ENCODE measurements at regions not wholly inside any gene's neighbourhood (a gene's known extent, or its start where the extent isn't known, plus 50 kb on each side); places are given as distances from the start of the nearest gene placed in this dataset.
"Not testable (repeated sequence)": the region's sequence is repeated elsewhere in the genome, so short reads cannot be mapped to it uniquely, and the experiment has no call there.

DNA sequence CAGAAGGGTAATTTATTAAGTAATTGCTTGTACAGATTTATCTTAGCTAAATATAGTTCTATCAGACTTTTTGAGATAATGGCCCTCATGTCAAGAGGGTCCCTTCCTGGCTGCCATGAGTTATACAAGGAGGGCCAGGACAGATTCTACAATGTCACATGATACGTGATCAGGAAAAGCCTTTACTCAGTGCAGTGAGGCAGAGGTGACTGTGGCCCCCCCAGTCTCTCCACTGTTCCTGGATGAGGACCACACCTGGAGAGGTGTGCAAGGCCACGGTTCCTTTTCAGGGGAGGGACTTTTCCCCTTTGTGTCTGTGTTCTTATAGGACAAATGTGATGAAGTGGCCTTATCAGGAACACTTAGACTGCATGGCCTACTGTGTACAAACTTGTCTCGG lies 54.3 kb upstream of the LRCH1 start:
- no peak for DNase-seq (ENCODE audit: low spot score)

DNA sequence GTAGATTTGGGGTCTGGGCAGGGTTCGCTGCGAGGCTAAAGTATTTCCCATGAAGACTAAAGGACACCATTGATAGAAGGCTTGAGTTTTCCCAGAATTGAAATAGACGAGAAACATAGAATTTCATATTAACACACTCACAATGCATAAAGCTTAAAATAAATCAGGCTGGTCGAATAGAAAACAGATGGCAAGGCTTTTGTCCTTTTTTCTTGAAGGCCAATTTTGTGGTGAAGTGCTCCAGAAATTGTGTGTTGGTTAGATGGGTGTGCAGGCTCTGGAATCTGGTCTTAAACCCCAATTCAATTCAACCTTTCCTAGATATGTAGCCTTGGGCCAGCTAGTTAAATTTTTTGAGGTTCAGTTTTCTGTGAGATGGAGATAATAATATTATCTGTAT lies 56.9 kb upstream of the LRCH1 start:
- no peak for DNase-seq (ENCODE audit: low spot score)

DNA sequence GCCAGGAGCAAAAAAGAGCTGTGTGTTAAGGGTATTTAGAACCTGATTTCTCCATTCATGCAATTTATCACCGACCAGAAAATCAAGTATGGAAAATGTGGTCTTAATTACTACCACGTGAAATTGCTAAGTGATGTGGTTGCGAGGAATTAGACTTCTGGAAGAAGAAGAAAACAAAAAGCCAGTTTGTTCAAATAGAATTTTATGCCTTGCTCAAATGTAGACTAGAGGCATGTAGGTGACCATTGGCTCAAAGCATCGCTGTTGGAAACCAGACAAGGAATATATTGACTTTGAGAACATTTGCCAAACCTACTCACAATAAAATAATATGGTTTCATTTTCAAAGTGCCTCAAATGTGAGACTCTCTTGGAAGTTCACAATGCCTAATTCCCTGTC lies 57.3 kb upstream of the LRCH1 start:
- DNase-seq (ENCODE audit: low spot score), result no peak

DNA sequence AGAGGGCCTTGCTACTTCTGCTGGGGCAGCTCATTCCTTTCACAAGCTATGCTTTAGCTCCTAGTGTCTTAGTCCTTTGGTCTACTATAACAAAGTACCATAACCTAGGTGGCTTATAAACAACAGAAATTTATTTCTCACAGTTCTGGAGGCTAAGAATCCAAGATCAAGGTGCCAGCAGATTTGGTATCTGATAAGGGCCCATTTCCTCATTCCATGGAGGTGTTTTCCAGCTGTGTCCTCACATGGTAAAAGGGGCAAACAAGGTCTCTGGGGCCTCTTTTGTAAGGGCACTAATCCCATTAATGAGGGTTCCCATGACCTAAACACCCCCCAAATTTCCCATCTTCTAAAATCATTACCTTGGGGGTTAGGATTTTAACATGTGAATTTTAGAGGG lies 57.9 kb upstream of the LRCH1 start:
- DNase-seq (ENCODE audit: low spot score), result no peak

DNA sequence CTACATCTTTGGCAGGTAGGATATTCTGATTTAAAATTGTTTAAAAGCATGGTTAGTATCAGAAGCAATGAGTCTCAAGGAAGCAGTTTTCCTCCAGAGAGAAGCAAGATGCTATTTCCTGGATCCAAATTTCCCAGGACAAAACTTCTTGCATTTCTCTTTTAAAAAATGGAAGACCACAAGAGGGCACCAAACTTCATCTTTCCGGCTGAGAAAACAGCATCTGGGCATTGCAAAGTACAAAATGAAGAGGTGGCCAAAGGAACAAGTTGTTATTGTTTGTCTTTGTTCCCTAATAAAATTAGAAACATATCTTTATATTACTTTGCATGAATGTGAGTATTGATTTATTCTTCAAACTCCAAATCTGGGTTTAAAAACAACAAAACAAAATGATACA lies 60.0 kb upstream of the LRCH1 start:
- DNase-seq (ENCODE audit: low spot score), result peak; percentile 34

DNA sequence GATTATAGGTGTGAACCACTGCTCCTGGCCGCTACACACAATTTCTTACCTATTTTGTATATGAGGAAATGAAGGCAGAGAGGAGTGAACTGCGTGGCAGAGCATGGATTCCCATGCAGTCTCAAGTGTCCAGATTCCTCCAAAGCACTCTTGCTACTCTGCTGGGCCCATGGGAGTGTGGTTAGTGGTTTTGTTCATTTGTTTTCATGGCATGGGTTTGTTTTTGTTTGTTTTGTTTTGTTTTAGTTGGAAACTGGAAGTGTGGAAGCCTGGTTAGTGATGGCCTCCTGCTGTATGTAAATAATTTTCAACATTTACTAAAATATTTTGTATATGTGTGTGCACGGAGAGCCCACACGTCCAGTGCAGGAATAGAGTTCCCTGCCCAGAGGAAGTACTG lies 61.3 kb upstream of the LRCH1 start:
- DNase-seq (ENCODE audit: low spot score), result no peak

DNA sequence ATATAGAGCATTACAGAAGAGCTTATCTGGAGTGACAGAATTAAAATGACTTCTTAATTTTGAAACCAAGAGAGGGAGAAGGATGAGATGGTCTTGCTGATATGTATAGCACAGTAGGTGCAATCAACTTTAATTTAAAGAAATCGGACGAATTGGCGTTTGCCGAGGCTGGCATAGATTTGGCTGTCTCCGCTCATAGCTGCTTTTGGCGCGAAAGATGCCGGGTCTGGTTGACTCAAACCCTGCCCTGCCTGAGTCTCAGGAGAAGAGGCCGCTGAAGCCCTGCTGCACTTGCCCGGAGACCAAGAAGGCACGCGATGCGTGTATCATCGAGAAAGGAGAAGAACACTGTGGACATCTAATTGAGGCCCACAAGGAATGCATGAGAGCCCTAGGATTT lies 62.3 kb upstream of the LRCH1 start:
- not testable (repeated sequence) for DNase-seq (ENCODE audit: low spot score)

DNA sequence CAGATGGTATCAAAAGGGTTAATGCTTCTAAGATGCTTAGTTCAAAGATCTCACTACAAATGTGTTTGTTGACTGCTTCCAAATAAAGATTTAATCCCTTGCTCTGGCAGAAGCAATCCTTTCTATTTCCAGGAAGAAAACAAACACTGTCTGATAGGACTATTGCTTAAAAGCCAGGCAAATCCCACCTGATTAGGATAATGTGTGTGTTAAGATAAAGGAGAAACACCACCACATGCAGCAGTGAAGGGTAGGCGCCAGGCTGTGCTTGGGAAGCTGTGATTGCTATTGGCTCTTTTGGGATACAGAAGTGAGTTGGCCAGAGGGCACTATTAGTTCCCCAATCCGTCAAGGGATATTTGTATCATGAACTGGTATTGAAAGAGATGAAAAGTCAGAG lies 62.8 kb upstream of the LRCH1 start:
- no peak for DNase-seq (ENCODE audit: low spot score)

DNA sequence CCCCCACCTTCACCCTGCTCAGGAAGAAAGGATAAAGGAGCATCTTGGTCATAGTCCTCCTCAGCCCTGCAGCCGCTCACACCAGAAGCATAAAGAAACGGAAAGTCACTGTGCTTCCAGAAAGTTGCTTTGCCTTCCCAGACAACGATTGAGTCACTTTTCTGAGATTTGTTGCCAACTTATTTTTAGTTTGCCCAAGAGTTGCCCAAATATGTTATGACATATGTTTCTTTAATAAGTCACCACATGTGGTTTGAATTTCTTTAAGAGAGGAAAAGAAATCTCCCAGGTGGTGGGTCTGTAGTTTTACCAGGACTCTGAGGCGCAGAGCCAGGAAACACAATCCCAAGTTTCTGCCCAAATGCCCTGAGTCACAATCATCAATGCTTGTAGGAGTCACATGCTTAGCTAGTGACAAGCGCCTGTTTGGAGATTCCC lies 63.4 kb upstream of the LRCH1 start:
- no peak for DNase-seq (ENCODE audit: low spot score)

DNA sequence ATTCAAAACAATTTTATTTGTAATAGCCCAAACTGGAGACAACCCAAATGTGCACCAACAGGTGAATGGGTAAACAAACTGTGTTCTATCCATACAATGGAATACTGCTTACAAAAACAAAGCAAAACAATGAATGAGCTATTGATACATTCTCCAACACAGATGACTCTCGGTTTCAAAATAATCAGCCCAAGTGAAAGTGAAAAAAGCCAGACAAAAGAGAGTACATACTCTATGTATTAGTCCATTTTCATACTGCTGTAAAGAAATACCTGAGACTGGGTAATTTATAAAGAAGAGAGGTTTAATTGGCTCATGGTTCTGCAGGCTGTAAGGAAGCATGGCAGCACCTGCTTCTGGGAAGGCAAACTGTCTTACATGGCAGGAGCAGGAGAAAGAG lies 65.2 kb upstream of the LRCH1 start:
- no peak for DNase-seq (ENCODE audit: low spot score)

DNA sequence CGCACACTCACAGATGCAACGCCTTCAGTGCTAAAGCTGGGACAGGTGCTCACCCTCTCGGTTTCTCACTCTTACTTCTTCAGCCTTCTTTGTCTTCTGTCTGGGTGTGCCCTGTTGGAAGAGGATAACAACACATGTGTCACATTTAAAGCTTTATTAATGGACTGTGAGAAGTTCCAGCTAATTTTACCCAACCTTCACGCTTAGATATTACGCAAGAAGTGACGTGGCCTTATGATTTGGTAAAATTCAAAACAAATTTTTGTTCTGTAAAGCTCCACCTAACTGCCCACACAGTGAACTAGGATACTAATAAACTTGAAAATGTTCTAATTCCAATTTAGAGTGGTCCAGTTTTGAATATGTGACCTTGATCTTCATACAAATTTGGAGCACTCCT lies 66.7 kb upstream of the LRCH1 start:
- no peak for DNase-seq (ENCODE audit: low spot score)

DNA sequence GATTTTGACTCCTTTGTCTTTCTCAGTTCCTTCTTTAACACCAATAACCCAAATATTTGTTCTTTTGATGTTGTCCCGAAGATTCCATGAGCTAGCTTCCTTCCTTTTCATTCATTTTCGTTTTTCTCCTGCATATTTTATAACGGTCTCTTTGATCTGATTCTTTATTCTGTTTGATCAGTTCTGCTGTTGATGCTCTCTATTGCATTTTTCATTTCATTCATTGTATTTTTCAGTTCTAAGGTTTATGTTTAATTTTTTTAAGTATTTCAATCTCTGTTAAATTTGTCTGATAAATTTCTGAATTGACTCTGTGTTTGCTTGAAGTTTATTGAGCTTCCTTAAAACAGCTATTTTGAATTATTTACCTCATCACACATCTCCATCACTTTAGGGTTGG lies 68.4 kb upstream of the LRCH1 start:
- DNase-seq (ENCODE audit: low spot score), result no peak

DNA sequence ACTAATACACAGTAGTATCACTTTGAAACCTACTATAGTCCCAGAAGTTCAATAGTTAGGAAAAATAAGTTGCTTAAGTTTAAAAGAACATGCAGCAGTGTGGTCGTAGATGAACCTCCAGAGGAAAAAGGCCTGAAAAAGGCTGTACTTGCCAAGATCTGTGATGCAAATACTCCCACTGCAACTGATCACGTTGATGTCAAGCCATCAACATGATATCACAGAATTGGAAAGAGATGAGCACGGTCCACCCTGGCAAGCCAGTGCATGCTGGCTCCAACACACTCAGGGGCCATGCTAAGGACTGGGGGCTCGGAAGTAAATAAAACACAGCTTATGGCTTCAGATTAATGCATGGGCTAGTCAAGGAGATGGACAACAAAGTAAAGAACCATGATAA lies 71.8 kb upstream of the LRCH1 start:
- DNase-seq (ENCODE audit: low spot score), result no peak

DNA sequence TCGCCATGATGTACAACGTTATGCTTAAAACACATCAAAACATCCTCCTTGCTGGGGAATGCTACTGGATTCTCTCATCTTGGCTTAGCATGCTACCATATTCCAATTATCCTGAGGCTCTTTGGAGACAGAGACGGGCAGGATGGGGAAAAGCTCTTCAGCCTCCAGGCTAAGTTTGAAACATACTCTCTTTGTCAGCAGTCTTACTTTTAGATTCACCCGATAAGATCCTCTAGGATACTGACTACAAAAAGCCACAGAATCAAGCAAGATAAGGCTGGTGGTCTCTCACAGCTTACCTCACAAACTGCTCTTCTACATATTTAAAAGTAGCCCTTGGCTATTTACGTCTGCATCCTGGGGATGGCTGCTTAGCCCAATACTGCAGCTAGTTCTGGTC lies 72.8 kb upstream of the LRCH1 start:
- DNase-seq (ENCODE audit: low spot score), result no peak

DNA sequence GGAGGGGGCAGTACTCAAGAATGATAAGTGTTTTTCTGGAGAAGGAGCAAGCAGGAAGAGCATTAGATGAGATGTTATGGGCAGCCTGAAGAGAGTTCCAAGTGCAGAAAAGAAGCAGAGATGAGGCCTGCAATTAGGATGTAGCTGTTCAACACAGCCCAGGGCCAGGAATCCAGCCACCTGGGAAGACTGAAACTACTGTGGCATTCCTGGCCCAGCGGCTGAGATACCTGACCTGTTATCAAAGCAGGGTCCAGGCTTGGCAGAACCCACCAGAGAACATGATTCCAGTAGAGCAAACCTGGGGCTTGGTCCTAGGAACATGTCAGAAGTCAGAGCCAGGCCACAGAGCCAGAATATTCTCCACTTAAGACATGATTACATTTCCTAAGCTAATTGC lies 73.3 kb upstream of the LRCH1 start:
- DNase-seq (ENCODE audit: low spot score), result no peak

DNA sequence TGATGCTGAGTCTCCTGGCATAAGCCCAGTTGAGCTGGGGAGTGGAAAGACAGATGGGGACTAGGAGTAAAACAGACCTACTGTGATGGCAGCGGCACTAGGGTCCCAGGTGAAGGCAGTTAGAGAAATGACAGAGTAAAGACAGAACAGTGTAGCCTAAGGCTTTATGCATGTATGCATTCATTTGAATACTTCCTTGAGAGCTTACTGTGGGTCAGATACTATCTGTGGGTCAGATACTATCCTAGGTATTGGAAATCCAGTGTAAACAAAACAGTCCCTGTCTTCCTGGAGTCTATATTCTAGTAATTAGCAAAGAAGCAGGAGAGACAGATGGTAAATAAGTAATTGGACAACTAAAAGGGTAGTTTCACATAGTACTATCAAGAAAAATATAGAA lies 73.7 kb upstream of the LRCH1 start:
- DNase-seq (ENCODE audit: low spot score), result no peak

DNA sequence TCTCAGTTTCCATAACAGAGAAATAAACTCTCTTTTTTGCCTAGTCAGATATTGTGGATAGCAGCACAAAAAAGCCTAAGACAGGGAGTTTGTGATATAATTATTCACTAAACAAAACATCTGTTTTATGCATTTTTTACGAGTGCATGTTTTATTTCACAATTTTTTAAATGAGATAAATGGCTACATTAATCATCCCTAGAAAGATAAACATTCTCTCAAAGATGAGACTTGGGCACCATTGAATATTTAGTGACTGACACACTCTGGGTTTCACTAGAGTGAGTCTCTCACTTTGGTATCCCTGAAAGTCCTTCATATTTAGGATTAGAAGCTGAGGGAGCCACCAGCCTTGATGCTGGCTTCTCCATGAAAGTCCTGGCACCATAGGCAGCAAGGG lies 74.3 kb upstream of the LRCH1 start:
- DNase-seq (ENCODE audit: low spot score), result no peak

DNA sequence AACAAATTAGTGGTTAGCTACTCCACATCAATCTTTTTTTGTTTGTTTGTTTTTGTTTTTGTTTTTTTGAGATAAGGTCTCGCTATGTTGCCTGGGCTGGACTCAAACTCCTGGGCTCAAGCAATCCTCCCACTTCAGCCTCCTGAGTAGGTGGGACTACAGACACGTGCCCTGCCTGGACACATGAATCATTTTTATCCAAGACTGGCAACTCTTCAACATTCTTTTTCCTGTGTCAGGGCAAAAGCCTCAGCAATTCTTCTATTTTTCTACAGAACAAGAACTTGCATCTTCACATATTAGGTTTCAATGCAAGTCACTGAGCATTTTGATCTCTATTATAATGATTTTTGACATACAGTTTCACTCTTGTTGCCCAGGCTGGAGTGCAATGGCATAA lies 76.8 kb upstream of the LRCH1 start:
- DNase-seq (ENCODE audit: low spot score), result no peak

DNA sequence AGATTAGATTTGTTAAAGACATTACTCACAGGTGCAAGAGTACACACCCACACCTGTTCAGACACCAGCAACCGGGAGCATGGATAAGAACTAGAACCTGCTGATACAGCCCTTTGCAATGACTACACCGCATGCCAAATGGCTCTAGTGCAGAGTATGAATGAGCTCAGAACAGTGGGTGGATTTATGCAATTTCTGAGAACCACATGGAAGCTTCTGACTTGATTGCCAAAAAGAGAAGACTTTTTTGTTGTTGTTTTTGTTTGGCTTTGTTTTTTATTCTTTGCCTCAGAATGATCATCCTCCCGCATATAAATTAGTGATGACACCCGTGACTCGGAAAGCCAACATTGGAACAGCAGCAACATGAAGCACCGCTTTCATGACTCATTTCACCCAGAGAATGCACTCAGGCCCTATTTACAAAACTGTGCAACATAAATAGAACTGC lies 77.4 kb upstream of the LRCH1 start:
- DNase-seq (ENCODE audit: low spot score), result no peak

DNA sequence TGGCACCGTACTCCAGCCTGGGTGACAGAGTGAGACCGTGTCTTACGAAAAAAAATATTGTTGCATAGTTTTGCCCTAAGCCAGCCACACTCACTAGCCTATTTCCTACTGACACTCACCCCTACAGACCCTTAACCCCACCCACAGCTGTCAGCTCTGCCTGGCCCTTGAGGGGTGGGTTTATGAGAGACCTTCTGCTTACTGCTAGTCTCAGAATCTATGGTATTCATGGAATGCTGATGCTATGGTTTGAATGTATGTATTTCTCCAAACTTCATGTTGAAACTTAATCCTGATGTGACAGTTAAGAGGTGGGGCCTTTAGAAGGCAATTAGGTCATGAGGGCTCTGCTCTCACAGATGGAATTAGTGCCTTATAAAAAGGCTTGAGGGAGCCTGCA lies 79.2 kb upstream of the LRCH1 start:
- no peak for DNase-seq (ENCODE audit: low spot score)

DNA sequence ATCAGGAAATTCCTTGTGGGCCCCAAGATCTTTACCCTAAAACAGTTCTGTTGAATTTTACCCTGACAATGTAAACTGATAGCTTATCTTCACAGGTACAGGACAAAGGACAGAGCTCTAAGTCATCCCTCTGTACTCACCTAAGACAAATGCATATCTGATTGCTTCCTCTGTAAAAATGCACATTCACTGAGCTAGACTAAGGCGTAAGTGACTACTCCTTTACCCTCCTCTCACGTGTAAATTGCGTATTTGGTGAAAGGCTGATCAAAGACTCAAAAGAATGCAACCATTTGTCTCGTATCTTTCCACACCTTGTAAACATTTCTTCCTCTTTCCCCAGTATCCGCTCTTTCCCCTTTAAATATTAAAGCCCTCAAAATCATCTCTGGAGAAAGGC lies 80.6 kb upstream of the LRCH1 start:
- DNase-seq (ENCODE audit: low spot score), result no peak

DNA sequence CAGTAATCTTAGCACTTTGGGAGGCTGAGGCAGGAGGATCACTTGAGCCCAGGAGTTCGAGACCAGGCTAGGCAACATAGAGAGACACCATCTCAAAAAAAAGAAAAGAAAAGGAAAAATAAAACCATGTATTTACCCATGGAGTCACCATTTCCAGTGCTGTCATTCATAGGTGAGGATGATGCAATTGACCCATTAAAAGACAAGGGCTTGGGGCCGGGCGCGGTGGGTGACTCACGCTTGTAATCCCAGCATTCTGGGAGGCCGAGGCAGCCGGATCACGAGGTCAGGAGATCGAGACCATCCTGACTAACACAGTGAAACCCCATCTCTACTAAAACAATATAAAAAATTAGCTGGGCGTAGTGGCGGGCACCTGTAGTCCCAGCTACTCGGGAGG lies 82.6 kb upstream of the RUBCNL start:
- DNase-seq (ENCODE audit: low spot score), result not testable (repeated sequence)

DNA sequence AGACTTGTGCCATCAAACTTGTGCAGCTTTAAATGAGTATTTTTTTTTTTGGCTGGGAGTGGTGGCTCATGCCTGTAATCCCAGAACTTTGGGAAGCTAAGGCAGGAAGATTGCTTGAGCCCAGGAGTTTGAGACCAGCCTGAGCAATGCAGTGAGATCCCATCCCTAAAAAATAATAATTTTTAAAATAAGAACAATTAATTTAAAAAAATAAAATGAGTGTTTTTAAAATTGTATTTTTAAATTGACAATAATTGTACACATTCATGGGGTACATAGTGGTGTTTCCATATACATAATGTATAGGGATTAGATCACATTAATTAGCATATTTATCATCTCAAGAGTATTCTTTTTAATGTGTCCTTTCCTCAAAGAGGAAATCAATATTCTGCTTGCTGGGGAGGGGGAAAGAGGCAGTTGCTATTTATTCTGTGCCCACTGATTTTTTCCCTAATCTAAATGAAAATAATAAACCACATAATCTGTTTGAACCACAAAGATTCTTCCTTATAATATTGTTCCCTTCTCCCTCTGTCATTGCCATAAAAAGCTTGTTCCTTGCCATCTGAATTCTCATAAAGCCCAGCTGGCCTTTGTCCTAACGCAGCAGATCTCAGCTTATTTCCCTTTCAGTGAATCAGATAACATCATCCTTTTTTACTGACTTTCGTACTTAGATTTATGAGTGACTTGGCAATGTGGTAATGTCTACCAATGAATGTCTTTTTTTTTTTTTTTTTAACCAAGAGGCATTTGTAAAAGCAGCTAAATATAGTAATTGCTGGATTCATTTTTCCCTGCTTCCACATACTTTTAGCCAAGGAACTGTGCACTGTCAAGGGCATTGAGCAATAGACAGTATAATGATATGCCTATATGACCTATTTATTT lies 81.8 kb upstream of the RUBCNL start:
- DNase-seq (ENCODE audit: low spot score), result no peak

DNA sequence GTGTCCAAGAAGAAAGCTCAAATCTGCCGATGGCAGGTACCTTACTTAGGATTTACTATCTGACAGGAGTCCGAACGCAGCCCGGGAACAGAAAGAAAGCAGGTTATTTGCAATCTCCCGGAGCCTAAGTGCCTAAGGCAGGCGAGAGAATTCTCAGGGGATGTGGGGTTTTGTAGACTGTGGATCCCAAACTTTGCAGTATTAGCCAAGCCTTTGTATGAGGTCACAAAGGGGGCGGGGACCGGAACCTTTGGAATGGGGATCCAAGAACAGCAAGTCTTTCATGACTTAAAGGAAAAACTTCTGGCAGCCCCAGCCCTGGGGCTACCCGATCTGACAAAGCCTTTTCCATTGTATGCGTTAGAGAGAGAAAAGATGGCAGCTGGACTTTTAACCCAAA lies 80.6 kb upstream of the RUBCNL start:
- DNase-seq (ENCODE audit: low spot score), result not testable (repeated sequence)
